ENCODE measurements at regions not wholly inside any gene's neighbourhood (a gene's known extent, or its start where the extent isn't known, plus 50 kb on each side); places are given as distances from the start of the nearest gene placed in this dataset.

DNA sequence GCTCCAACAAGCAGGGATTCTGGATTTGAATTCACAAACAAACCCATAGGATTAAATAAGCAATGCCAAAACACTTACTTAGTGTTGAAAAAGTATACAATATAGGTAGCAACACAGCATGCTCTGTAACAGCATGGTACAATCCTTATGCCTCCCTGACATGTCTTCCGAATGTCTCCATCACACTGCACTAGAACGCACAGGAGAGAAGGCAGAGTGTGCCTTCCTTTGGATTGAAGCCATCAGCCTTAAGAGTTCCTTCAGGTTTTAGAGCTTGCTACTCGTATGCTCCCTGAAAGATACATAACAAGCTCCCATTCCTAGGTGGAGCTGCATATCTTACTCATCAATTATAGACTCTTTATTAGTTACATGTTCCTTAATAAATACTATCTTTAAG lies 1573.9 kb upstream of the PRR20A start (continued):
- TF ChIP-seq YY1 (IDR thresholded peaks at IDR 0.05; ENCODE audit: low read depth, low read length) (no peak), GABPA (IDR thresholded peaks at IDR 0.05; ENCODE audit: borderline replicate concordance, insufficient read depth, low read length) (no peak), CHD1 (IDR thresholded peaks at IDR 0.05; ENCODE audit: low read depth, low read length) (no peak), HDAC2 (IDR thresholded peaks at IDR 0.05; ENCODE audit: borderline replicate concordance in 1 of 2, low read depth in 2 of 2, low read length in 2 of 2) (no peak), RNF2 (IDR thresholded peaks at IDR 0.05; ENCODE audit: borderline replicate concordance, low read depth, low read length, missing control alignments, poor library complexity, severe bottlenecking) (no peak), JUND (IDR thresholded peaks at IDR 0.05; ENCODE audit: low read length) (no peak)
- TF ChIP-seq, protein P1, sequence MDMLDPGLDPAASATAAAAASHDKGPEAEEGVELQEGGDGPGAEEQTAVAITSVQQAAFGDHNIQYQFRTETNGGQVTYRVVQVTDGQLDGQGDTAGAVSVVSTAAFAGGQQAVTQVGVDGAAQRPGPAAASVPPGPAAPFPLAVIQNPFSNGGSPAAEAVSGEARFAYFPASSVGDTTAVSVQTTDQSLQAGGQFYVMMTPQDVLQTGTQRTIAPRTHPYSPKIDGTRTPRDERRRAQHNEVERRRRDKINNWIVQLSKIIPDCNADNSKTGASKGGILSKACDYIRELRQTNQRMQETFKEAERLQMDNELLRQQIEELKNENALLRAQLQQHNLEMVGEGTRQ (IDR thresholded peaks at IDR 0.05; ENCODE audit: low read length): no peak
- TF ChIP-seq, protein P2, sequence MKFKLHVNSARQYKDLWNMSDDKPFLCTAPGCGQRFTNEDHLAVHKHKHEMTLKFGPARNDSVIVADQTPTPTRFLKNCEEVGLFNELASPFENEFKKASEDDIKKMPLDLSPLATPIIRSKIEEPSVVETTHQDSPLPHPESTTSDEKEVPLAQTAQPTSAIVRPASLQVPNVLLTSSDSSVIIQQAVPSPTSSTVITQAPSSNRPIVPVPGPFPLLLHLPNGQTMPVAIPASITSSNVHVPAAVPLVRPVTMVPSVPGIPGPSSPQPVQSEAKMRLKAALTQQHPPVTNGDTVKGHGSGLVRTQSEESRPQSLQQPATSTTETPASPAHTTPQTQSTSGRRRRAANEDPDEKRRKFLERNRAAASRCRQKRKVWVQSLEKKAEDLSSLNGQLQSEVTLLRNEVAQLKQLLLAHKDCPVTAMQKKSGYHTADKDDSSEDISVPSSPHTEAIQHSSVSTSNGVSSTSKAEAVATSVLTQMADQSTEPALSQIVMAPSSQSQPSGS (IDR thresholded peaks at IDR 0.05; ENCODE audit: low read length): 0 out of 2 replicates have a peak, but pooled peaks have one; percentile 42

All from H1 (cell line).